Endothelial cell of umbilical vein (primary cell): ENCODE measurements at regions not wholly inside any gene's neighbourhood (a gene's known extent, or its start where the extent isn't known, plus 50 kb on each side); places are given as distances from the start of the nearest gene placed in this dataset.

Source experiments
- BruUV-seq: library from RNA; stranded (reverse); fragments of 400-500 nt; replicated peaks from 2 replicates; lab custom pipeline; 2021; lab: Mats Ljungman, UMichigan
- CTCF ChIA-PET: fragments of 300-600, 350-600 bp; sonication (Branson Sonifier 250); formaldehyde crosslinking; loops from one replicate; lab custom pipeline; 2021; ENCODE audit warnings: antibody characterized with exemption, inconsistent platforms; lab: Charles Lee
- POLR2A ChIA-PET: fragments of 300-600, 350-600 bp; sonication (Branson Sonifier 250); formaldehyde crosslinking; loops from one replicate; lab custom pipeline; 2021; ENCODE audit warnings: antibody characterized with exemption, inconsistent platforms; lab: Charles Lee
- DNase-seq: peaks from one replicate; pipeline ENCODE4 v3.0.0-alpha.2; 2011; ENCODE audit warnings: low read depth, low spot score
- FAIRE-seq: peaks from 2 replicates; lab custom pipeline; 2011; peaks lifted over from hg19 to GRCh38; lab: Jason Lieb, UNC
- H2AFZ ChIP-seq: 2 replicates; pipeline ENCODE4 v1.6.0; 2012; ENCODE audit warnings: low read depth, low read length, control low read depth, inconsistent platforms
- H3K27ac ChIP-seq: 2 replicates; pipeline ENCODE4 v1.5.1; 2011; ENCODE audit warnings: low read depth, mild to moderate bottlenecking, control low read depth, low read length, moderate library complexity; ENCODE audit not compliant: insufficient read depth
- H3K27me3 ChIP-seq, 2 experiments: 2 replicates each; pipeline versions ENCODE4 v1.6.0 to v1.6.1; 2011; ENCODE audit warnings: low read length in 2 of 2, mixed read lengths in 1 of 2; ENCODE audit not compliant: control insufficient read depth in 2 of 2, insufficient read depth in 2 of 2
- H3K36me3 ChIP-seq, 2 experiments: 2 replicates in 1 of 2; 3 replicates in 1 of 2; pipeline ENCODE4 v1.5.1; 2011; ENCODE audit warnings: low read length in 2 of 2, mild to moderate bottlenecking in 1 of 2, moderate library complexity in 1 of 2; ENCODE audit not compliant: control insufficient read depth in 2 of 2, insufficient read depth in 2 of 2; ENCODE audit errors: extremely low read depth in 1 of 2
- H3K4me1 ChIP-seq: 3 replicates; pipeline ENCODE4 v1.5.1; 2011; ENCODE audit warnings: mild to moderate bottlenecking, low read length; ENCODE audit not compliant: control insufficient read depth, insufficient read depth; ENCODE audit errors: extremely low read depth
- H3K4me2 ChIP-seq: 2 replicates; pipeline ENCODE4 v1.6.1; 2011; ENCODE audit warnings: low read length, control low read depth, mixed read lengths; ENCODE audit not compliant: insufficient read depth
- H3K4me3 ChIP-seq, 3 experiments: fragments of 200-600 bp in 1 of 3; sonication (generic), shearing (Covaris generic) in 1 of 3; replicated peaks in 1 of 3; 2 replicates each; pipeline ENCODE4 v1.5.1; 2011 to 2016; ENCODE audit warnings: control low read depth in 3 of 3, low read length in 3 of 3, mild to moderate bottlenecking in 2 of 3, inconsistent platforms in 1 of 3, low read depth in 1 of 3, moderate library complexity in 1 of 3; ENCODE audit not compliant: insufficient read depth in 1 of 3
- H3K79me2 ChIP-seq: 2 replicates; pipeline ENCODE4 v1.6.0; 2012; ENCODE audit warnings: low read length, inconsistent platforms; ENCODE audit not compliant: control insufficient read depth, insufficient read depth
- H3K9ac ChIP-seq: replicated peaks from 2 replicates; pipeline ENCODE3; 2011; ENCODE audit warnings: low read length, control low read depth; ENCODE audit not compliant: insufficient read depth; ENCODE audit errors: extremely low read depth
- H3K9me1 ChIP-seq: replicated peaks from 3 replicates; pipeline ENCODE4 v1.6.0; 2011; ENCODE audit warnings: mild to moderate bottlenecking, low read length; ENCODE audit not compliant: control insufficient read depth, insufficient read depth; ENCODE audit errors: extremely low read depth
- H3K9me3 ChIP-seq: replicated peaks from 2 replicates; pipeline ENCODE4 v1.5.1; 2012; ENCODE audit warnings: low read length, inconsistent platforms; ENCODE audit not compliant: control insufficient read depth, insufficient read depth
- H4K20me1 ChIP-seq: replicated peaks from 2 replicates; pipeline ENCODE3; 2011; ENCODE audit warnings: mild to moderate bottlenecking, low read length; ENCODE audit not compliant: control insufficient read depth, insufficient read depth; ENCODE audit errors: extremely low read depth
- EZH2 ChIP-seq: IDR thresholded peaks from 2 replicates; pipeline ENCODE4 v1.6.1; 2012; ENCODE audit warnings: borderline replicate concordance, low read depth, mild to moderate bottlenecking, moderate library complexity, low read length, inconsistent platforms; ENCODE audit not compliant: severe bottlenecking
- FOS ChIP-seq: IDR thresholded peaks from 2 replicates; pipeline ENCODE4 v1.6.1; 2011; ENCODE audit warnings: mild to moderate bottlenecking, low read length, moderate library complexity, borderline replicate concordance; ENCODE audit not compliant: insufficient read depth
- GATA2 ChIP-seq: IDR thresholded peaks from 2 replicates; pipeline ENCODE4 v1.7.0; 2011; ENCODE audit warnings: low read depth, mild to moderate bottlenecking, moderate library complexity, mixed read lengths, low read length; ENCODE audit not compliant: insufficient read length, insufficient read depth
- POLR2A ChIP-seq: IDR thresholded peaks from 2 replicates; pipeline ENCODE4 v1.6.1; 2012; ENCODE audit warnings: low read depth, mild to moderate bottlenecking, control low read depth, low read length
- dilution Hi-C: fragments of 300-500 bp; cut with MboI; formaldehyde crosslinking; loops from one replicate; pipeline ENCODE4 v1.15.0; 2019; ENCODE audit warnings: low sequenced_read_pairs; ENCODE audit not compliant: extremely low pct_ligation_motif_present
- intact Hi-C: fragments of 100-400 bp; cut with micrococcal nuclease; formaldehyde crosslinking; loops from one replicate; pipeline ENCODE4 v1.10.0; 2022
- TF ChIP-seq, protein P1 (sequence below): IDR thresholded peaks from 2 replicates; pipeline ENCODE4 v1.6.1; 2011; ENCODE audit not compliant: insufficient read depth, insufficient read length
- TF ChIP-seq, protein P2 (sequence below), 2 donors: IDR thresholded peaks; 1 replicate in 1 of 2; 2 replicates in 1 of 2; pipeline ENCODE4 v1.5.1; 2011; ENCODE audit warnings: low read length in 2 of 2, mild to moderate bottlenecking in 2 of 2, moderate library complexity in 2 of 2, control low read depth in 1 of 2, inconsistent platforms in 1 of 2, low read depth in 1 of 2; ENCODE audit not compliant: insufficient read depth in 1 of 2; ENCODE audit errors: extremely low read depth in 1 of 2

DNA sequence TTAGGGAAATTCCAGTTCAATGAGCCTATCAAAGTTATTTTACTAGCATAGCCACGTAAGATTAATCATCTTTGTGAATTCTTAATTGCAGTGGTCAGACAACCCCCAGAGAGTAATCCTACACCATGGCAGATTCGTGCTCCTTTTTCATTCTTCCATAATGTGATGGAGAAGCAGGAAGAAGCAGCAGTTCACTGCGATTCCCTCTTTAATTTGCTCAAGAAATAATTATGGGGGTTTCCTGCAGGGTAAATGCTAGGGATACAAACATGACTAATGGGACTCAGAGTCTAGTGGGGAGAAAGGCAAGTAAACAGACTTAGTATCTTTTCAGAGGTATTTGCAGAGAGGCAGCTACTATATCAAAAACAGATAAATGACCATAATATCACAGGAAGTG is 175.8 kb upstream of the HNRNPA3 start:
- Histone ChIP-seq H3K9me1 (no peaks in the 10 kb centered on the region), H3K79me2 (no peaks in the 10 kb centered on the region), H3K4me1 (no peaks in the 10 kb centered on the region), H2AFZ (no peak overlapping the region), H3K9me3 (no peaks in the 10 kb centered on the region), H3K27ac (no peak overlapping the region), H3K36me3 (no peaks in the 10 kb centered on the region), H3K4me3 (no peak overlapping the region), H3K27me3 (no peaks in the 10 kb centered on the region), H3K9ac (no peak overlapping the region), H3K4me2 (no peak overlapping the region), H4K20me1 (no peaks in the 10 kb centered on the region)
- intact Hi-C loops (no loop called here), dilution Hi-C loops (no loop called here)
- POLR2A ChIA-PET, result no interaction called here
- DNase-seq (no peak), FAIRE-seq (no peak)
- no TSS peak for BruUV-seq
- TF ChIP-seq POLR2A, result no peak
- TF ChIP-seq, protein P1, sequence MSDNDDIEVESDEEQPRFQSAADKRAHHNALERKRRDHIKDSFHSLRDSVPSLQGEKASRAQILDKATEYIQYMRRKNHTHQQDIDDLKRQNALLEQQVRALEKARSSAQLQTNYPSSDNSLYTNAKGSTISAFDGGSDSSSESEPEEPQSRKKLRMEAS, result no peak
- TF ChIP-seq, protein P2, sequence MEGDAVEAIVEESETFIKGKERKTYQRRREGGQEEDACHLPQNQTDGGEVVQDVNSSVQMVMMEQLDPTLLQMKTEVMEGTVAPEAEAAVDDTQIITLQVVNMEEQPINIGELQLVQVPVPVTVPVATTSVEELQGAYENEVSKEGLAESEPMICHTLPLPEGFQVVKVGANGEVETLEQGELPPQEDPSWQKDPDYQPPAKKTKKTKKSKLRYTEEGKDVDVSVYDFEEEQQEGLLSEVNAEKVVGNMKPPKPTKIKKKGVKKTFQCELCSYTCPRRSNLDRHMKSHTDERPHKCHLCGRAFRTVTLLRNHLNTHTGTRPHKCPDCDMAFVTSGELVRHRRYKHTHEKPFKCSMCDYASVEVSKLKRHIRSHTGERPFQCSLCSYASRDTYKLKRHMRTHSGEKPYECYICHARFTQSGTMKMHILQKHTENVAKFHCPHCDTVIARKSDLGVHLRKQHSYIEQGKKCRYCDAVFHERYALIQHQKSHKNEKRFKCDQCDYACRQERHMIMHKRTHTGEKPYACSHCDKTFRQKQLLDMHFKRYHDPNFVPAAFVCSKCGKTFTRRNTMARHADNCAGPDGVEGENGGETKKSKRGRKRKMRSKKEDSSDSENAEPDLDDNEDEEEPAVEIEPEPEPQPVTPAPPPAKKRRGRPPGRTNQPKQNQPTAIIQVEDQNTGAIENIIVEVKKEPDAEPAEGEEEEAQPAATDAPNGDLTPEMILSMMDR (IDR thresholded peaks at IDR 0.05; ENCODE audit: extremely low read depth in 1 of 2, insufficient read depth in 1 of 2, low read depth in 1 of 2, low read length in 2 of 2), result no peak
- CTCF ChIA-PET, result interaction anchor here (0.9 kb wide), 1 partner anchor 9 kb away, joined by 3 read pairs; no protein-coding TSS in a partner anchor

GRCh38 chr2:177037569-177037968 is 175.0 kb upstream of the HNRNPA3 start:
- CTCF ChIA-PET, result interaction anchor here (0.9 kb wide), 1 partner anchor 9 kb away, joined by 3 read pairs; no protein-coding TSS in a partner anchor

More at GRCh38 chr2:177037569-177037968, 175.0 kb upstream of the HNRNPA3 start:
- dilution Hi-C loops, result no loop called here
- POLR2A ChIA-PET, result no interaction called here
- FAIRE-seq (no peak), DNase-seq (no peak)
- Histone ChIP-seq H3K27me3 (no peaks in the 10 kb centered on the region), H3K4me2 (no peak overlapping the region), H3K4me1 (no peaks in the 10 kb centered on the region), H4K20me1 (no peaks in the 10 kb centered on the region), H3K9me1 (no peaks in the 10 kb centered on the region), H2AFZ (no peak overlapping the region), H3K36me3 (no peaks in the 10 kb centered on the region), H3K9ac (no peak overlapping the region), H3K27ac (no peak overlapping the region), H3K4me3 (no peak overlapping the region), H3K9me3 (no peaks in the 10 kb centered on the region), H3K79me2 (no peaks in the 10 kb centered on the region)
- intact Hi-C loops, result no loop called here
- no TSS peak for BruUV-seq
- TF ChIP-seq GATA2 (no peak), EZH2 (no peak), FOS (no peak)
